Renal cortical epithelial cell (primary cell): ENCODE measurements at regions not wholly inside any gene's neighbourhood (a gene's known extent, or its start where the extent isn't known, plus 50 kb on each side); places are given as distances from the start of the nearest gene placed in this dataset.
"Not testable (repeated sequence)": the region's sequence is repeated elsewhere in the genome, so short reads cannot be mapped to it uniquely, and the experiment has no call there.

Experiments
- DNase-seq: peaks from one replicate; pipeline ENCODE4 v3.0.0-alpha.2; 2011; ENCODE audit warnings: low read depth

GRCh38 chr3:87498358-87499080, 222.1 kb upstream of the POU1F1 start:
- no peak for DNase-seq

DNA sequence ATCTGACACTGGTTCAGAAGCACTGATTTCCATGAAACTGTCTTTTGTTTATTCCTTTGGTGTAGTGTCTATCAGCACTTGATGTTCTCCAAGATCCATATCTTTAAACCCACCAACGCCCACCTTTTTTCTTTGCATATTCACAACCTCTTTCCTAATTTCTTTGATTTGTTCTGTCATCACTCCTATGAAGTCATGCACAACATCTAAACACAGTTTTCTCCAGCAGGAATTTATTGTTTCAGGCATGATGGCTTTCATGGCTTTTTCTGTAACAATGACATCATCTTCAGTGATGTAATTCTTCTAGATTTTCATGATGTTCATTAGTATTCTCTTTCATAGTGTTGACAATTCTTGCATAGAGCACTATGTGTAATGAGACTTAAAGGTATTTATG, 219.6 kb upstream of the POU1F1 start:
- DNase-seq = no peak

GRCh38 chr3:87494264-87494663, 217.9 kb upstream of the POU1F1 start:
- DNase-seq = no peak

DNA sequence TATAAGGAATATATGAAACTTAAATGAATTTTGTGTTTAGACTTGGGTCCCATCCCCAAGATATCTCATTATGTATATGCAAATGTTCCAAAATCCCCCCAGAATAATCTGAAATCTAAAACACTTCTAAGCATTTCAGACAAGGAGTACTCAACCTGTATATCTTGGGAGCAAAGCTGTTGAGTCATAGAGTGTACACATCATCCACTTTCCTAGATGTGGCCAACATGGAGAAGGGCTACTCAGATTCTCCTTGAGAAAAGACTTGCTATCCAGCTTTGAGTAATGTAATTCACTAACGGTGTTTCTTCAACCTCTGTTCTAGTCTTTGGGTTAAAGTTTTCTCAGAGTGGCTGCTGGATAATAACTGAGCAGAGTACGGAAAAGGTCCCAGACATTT, 215.5 kb upstream of the POU1F1 start:
- DNase-seq = no peak

GRCh38 chr3:87489892-87490291, 213.5 kb upstream of the POU1F1 start:
- DNase-seq = no peak

GRCh38 chr3:87488765-87489164, 212.4 kb upstream of the POU1F1 start:
- no peak for DNase-seq

GRCh38 chr3:87486635-87487034, 210.3 kb upstream of the POU1F1 start:
- not testable (repeated sequence) for DNase-seq

GRCh38 chr3:87486115-87486514, 209.7 kb upstream of the POU1F1 start:
- no peak for DNase-seq

DNA sequence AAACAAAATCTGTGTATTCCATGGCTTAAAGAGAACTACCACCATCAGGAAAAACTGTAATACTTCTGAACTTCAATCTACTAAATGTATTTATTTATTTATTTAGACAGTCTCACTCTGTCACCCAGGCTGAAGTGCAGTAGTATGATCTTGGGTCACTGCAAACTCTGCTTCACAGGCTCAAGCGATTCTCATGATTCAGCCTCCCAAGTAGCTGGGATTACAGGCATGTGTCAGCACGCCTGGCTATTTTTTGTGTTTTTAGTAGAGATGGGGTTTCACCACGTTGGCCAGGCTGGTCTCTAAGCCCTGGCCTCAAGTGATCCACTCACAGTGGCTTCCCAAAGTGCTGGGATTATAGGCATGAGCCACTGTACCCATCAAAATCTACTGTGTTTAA, 202.3 kb upstream of the POU1F1 start:
- no peak for DNase-seq

DNA sequence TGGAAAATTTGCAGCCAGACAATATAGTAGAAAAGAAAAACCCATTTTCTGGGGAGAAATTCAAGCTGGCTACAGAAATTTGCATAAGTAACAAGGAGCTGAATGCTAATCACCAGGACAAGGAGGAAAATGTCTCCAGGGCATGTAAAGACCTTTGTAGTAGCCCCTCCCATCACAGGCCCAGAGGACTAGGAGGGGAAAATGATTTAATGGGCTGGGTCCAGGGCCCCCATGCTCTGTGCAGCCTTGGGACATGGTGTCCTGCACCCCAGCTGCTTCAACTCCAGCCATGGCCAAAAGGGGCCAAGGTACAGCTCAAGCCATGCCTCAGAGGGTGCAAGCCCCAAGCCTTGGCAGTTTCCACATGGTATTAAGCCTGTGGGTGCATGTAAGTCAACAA, 197.6 kb upstream of the POU1F1 start:
- DNase-seq = no peak

GRCh38 chr3:87468938-87469337, 192.6 kb upstream of the POU1F1 start:
- DNase-seq = no peak

DNA sequence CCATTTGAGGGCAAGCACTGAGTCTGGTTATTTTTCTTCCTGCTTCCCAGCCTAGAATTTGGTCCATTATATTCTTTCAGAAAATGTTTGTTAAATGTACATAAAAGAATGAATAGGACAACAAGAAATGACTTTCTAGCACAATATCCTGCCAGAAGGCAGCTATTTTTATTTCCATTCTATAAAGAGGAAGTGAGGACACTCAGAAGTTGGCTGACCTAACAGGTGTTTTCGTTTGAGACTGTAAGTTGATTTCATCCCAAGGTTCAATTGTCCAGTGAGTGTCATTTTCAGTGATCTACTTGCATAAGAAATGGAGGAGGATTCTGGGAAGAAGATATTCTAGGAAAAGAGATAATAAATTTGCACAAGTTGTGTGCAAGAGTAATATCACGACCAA, 191.9 kb upstream of the POU1F1 start:
- DNase-seq = no peak

GRCh38 chr3:87462228-87462627, 185.8 kb upstream of the POU1F1 start:
- DNase-seq = no peak

DNA sequence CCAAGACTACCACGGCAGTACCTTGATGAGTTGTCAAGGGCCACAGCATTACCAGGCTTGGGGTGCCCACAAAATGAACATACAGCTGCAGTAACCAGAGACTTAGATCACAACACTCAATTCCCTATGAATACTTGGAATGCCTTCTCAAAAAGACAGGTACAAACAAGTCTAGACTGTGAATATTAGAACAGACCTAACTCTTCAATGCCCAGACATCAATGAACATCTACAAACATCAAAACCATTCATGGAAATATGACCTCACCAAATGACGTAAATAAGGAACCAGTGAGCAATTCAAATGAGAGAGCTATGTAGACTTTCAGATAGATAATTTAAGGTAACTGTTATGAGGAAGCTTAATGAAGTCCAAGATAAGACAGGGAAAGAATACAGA, 185.1 kb upstream of the POU1F1 start:
- no peak for DNase-seq

- DNase-seq = no peak
Measured at GRCh38 chr3:87461036-87461435, 184.7 kb upstream of the POU1F1 start.

GRCh38 chr3:87448558-87448957, 172.2 kb upstream of the POU1F1 start:
- no peak for DNase-seq

DNA sequence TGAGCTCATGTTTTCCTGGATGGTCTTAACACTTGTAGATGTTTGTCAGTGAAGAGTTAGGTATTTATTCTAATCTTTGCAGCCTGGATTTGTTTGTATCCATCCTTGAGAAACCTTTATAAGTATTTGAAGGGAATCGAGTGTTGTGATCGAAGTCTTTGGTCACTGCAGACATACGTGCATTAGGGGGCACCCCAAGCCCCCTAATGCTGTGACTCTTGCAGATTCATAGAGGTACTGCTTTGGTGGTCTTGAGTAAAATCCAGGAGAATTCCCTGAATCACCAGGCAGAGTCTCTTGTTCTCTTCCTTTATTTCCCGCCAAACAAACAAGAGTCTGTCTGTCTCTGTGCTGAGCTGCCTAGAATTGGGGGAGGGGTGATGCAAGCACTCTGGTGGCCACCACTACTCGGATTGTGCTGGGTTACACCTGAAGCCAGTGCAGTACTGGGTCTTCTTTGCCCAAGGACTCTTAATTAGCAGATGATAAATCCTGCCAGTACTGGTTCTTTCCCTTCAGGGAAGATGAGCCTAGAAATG, 170.5 kb upstream of the POU1F1 start:
- DNase-seq = no peak

GRCh38 chr3:87442470-87442869, 166.1 kb upstream of the POU1F1 start:
- no peak for DNase-seq

- DNase-seq = peak; percentile 36
Measured at GRCh38 chr3:87437765-87438164, 161.4 kb upstream of the POU1F1 start.

GRCh38 chr3:87436781-87437543, 160.6 kb upstream of the POU1F1 start:
- DNase-seq = peak; percentile 59

DNA sequence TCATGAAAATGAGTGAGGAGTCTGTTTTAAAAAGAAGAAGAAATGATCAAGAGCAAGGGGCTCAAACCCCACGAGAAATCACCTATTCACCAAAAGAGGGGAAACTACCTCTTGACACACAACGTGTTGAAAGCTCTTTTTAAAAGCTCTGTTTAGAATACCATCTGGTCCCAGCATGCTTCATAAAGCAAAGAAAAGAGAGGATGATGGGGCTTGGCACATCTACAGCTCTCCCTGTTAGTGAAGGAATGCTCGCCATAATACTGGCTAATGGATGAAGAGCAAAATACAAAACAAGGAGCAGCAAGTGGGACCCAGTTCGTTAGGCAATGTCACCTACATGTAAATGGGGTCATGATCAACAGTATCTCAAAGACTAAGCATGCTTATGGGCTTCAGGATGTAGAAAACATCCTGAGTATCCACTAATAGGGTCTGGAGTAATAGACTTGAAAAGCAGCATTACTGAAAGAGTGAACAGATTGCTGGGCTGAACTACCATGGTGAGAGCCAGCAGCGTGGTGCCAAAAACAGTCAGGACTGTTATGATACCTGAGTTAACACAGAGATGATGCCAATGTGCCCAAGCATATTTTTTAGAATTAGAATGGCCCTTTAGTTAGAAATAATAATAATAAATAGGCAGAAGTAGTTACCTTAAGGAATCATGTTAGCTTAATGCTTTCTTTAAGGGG, 159.7 kb upstream of the POU1F1 start:
- no peak for DNase-seq

GRCh38 chr3:87433445-87433844, 157.1 kb upstream of the POU1F1 start:
- peak; percentile 21 for DNase-seq

GRCh38 chr3:87426918-87427317, 150.5 kb upstream of the POU1F1 start:
- peak; percentile 4 for DNase-seq
